D341Med (cell line): ENCODE measurements at regions not wholly inside any gene's neighbourhood (a gene's known extent, or its start where the extent isn't known, plus 50 kb on each side); places are given as distances from the start of the nearest gene placed in this dataset.
"Not testable (repeated sequence)": the region's sequence is repeated elsewhere in the genome, so short reads cannot be mapped to it uniquely, and the experiment has no call there.

Experiments used
- DNase-seq: peaks from one replicate; pipeline ENCODE4 v3.0.0; 2012; ENCODE audit warnings: low spot score

DNA sequence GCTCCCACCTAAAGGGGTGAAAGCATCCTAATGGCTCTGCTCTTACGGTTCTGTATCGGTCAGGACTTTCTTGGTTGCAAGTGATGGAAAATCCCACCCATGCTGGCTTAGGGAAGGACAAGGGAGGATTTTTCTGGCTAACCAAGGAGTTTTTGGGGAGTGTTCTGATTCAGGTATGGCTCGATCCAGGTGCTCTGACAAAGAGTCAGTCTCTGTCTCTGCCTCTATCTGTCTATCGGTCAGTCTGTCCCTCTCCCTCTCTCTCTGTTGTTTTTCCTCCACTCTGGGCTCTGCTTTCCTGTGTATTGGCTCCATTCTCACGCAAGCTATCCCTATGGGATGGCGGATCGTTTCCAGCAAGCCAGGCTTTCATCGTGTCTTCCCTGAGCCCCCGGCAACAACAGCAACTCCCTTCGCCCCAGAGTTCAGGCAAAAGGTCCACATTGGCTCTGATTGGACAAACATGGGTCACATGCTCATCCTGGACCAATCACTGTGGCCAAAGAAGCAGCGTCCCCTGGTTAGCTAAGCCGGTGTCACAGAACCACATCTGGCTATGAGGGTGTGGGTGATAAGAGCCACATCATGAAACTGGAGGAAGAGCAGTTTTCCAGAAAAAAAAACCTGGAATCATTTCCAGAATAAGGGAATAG lies 160.3 kb downstream of the BMP7 start:
- DNase-seq: no peak

DNA sequence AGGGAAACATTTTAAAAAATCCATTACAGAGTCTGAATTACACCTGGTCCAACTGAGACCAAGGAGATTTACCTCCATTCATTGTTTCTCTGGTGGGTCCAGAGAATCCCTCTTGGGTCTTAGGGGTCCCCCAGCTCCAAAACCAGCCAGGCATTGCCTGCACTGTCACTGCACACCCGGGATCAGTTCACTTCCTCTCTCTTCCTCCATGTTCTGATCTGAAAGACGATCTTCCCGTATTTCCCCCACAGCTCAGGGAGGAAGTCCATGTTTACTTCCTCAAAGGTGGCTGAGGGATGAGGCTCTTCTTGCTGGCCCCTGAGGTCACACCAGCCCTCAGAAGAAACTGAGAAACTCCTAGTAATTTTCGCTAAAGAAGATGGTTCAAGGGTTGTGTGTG lies 159.7 kb downstream of the BMP7 start:
- DNase-seq: no peak

DNA sequence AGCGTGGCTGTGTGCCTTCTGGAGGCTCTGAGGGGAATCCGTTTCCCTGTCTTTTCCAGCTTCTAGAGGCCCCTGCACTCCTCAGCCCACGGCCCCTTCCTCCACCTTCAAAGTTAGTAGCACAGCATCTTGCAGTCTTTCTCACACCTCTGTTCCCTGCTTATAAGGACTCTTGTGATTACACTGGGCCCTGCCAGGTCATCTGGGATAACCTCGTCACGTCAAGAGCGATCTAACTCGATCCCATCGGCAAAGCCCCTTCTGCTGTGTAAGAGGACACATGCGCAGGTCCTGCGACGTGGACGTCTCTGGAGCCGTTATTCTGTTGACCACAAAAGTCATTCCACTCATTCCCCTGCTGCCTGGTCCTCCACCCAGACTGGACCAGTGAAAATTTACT lies 159.2 kb downstream of the BMP7 start:
- DNase-seq: no peak

GRCh38 chr20:57108218-57108617 lies 158.2 kb downstream of the BMP7 start:
- no peak for DNase-seq

GRCh38 chr20:57108742-57109570 lies 157.5 kb downstream of the BMP7 start:
- no peak for DNase-seq

GRCh38 chr20:57109571-57109953 lies 156.9 kb downstream of the BMP7 start:
- no peak for DNase-seq

- not testable (repeated sequence) for DNase-seq
These were observed 156.1 kb downstream of the BMP7 start for GRCh38 chr20:57110121-57111027.

- DNase-seq: no peak
These were observed 155.4 kb downstream of the BMP7 start for GRCh38 chr20:57111028-57111373.

- no peak for DNase-seq
These were observed 154.0 kb downstream of the BMP7 start for GRCh38 chr20:57112448-57112847.

GRCh38 chr20:57114290-57115005 lies 152.0 kb downstream of the BMP7 start:
- no peak for DNase-seq

DNA sequence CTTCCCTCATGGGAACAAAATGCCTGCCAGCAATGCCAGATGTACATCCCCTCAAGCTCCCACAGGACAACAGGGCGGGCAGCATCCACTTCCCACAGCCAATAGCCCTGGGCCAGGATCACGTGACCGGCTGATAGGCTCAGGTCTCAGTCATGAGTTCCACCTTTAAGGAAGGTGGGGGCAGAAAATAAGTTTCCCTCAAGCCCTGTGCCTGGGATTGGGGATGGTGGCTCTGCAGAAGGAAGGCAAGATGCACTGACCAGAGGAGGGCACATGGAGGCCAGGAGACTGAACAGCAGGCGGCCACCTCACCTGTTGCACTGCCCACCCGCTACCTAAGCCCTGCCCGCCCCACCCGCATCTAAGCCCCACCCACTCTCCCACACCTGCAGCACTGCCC lies 149.1 kb downstream of the BMP7 start:
- DNase-seq: no peak

DNA sequence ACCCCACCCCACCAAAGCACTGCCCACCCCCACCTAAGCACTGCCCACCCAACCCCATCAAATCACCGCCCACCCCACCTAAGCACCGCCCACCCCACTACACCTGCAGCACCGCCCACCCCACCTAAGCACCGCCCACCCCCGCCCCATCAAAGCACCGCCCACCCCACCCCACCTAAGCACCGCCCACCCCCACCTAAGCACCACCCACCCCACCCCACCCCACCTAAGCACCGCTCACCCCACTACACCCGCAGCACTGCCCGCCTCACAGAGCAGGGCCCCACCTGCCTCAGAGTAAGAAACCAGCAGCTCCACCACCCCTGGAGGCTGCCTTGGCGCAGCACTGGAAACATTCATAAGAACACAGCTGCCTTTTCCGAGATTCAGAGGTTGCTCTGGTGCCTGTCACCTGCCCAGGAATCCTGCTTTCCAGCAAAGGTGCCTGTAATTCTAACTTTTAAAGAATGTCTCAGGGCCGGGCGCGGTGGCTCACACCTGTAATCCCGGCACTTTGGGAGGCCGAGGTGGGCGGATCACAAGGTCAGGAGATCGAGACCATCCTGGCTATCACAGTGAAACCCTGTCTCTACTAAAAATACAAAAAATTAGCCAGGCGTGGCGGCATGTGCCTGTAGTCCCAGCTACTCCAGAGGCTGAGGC lies 148.2 kb downstream of the BMP7 start:
- DNase-seq: no peak
